Loucy (cell line): ENCODE measurements at regions not wholly inside any gene's neighbourhood (a gene's known extent, or its start where the extent isn't known, plus 50 kb on each side); places are given as distances from the start of the nearest gene placed in this dataset.

Experiments used
- EZH2phosphoT487 ChIP-seq: fragments of 200-600 bp; IDR thresholded peaks from 2 replicates; pipeline ENCODE4 v1.6.1; 2018; ENCODE audit warnings: antibody characterized with exemption, mild to moderate bottlenecking, moderate library complexity, borderline replicate concordance
- TF ChIP-seq, protein P1 (sequence below): fragments of 200-600 bp; sonication (generic); conservative IDR thresholded peaks from 2 replicates; pipeline ENCODE4 v1.5.1; 2014; ENCODE audit warnings: mild to moderate bottlenecking, antibody characterized with exemption, low read length

DNA sequence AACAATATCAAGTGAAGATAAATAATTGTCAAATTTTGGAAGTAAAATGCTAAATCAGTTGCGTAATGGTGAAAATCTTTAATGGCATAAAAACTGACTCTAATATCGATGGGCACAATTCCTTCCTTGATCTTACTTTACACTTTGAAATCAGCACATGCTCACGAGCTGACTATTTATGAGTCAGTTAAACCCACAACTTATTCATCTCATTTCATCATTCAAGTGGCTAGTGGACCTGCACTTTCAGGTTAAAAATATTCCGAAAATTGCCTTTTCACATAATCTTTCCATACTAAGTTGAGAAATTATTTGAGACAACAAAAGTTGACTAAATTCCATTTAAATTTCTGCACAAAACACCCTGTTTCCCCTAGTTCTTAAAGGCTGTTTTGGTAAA lies 582.1 kb upstream of the TENM3 start:
- TF ChIP-seq, protein P1, sequence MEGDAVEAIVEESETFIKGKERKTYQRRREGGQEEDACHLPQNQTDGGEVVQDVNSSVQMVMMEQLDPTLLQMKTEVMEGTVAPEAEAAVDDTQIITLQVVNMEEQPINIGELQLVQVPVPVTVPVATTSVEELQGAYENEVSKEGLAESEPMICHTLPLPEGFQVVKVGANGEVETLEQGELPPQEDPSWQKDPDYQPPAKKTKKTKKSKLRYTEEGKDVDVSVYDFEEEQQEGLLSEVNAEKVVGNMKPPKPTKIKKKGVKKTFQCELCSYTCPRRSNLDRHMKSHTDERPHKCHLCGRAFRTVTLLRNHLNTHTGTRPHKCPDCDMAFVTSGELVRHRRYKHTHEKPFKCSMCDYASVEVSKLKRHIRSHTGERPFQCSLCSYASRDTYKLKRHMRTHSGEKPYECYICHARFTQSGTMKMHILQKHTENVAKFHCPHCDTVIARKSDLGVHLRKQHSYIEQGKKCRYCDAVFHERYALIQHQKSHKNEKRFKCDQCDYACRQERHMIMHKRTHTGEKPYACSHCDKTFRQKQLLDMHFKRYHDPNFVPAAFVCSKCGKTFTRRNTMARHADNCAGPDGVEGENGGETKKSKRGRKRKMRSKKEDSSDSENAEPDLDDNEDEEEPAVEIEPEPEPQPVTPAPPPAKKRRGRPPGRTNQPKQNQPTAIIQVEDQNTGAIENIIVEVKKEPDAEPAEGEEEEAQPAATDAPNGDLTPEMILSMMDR = no peak
- TF ChIP-seq EZH2phosphoT487 = no peak
